ENCODE measurements at regions not wholly inside any gene's neighbourhood (a gene's known extent, or its start where the extent isn't known, plus 50 kb on each side); places are given as distances from the start of the nearest gene placed in this dataset.

DNA sequence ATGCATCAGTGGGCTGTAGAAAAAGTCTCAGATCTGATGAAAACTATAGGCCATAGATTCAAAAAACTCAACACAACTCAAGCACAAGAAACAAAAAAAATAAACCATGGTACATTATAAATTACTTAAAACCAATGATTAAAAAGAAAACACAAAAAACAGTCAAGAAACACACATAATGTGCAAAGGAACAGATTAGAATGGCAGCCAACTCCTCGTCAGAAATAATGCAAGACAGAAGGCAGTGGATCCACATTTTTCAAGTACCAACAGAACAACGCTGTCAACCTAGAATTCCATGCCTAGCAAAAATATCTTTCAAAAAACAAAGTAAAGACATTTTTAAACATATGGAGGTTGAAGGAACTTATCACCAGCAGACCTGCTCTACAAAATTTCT is 69.7 kb downstream of the PSMB1 start:
- DNase-seq: no peak

DNA sequence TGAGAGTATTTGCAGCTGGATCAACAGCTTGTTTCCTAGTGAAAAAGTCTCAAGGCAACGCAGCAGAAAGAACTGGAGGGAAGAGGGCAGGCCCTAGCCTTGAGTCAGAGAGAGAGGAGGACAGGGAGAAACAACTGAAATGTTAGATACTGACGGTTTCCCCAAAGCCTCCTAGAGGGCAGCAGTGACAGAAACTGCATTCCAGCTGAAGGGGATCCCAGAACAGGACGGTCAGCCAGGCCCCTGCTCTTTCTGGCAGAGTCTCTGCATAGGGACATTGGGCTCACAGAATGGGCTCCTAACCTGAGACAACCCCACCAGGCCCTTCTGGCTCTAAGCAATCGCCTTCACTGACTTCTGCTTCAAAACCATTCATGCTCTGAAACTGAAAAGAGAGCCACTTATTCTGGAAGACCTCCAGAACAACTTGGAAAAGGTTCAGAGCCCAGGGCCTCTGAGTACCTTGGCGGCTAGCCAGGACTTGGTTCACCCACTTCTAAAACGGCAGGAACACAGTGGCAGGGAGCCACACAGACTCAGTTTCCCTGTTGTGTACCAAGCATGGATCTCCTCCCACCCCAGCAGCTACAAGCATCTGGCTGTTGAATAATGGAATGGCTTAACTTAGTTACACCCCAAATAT is 72.9 kb downstream of the PSMB1 start:
- DNase-seq: no peak

DNA sequence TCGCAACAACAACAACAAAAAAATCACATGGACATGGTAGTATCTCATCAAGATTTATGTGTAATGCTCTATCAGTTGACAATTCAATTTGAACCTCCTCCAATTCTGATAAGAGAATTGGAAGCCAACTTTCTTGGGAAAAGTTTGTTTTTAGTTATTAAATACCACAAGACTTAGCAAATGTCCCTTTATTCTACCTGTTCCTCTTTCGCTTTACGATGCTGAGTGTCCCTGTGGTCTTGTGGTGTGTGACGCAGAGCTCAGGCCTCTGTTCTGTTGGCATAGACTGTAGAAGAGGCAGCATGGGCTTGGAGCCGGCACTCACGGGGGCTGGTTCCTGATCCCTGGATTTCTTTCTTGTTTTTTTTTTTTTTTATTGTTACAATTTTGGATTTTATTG is 76.7 kb downstream of the PSMB1 start:
- DNase-seq: peak; percentile 61 to 78 (median 74)

DNA sequence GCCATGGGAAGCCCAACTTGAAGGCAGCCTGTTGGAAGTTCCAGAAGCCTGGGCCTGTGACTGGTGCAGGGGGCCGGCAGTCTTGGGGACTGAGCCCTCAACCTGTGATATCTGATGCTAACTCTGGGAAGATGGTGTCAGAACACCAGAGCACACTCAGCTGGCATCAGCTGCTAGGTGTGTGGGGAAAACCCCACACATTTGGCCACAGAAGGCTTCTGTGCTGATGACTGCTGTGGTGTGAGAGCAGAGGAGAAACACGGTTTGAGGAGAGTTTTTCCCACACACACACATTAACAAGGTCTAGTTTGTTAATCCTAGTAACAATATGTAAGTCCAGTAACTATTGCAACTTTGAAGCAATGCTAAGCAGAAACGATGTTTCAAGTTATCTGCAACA is 78.0 kb downstream of the PSMB1 start:
- DNase-seq: no peak

DNA sequence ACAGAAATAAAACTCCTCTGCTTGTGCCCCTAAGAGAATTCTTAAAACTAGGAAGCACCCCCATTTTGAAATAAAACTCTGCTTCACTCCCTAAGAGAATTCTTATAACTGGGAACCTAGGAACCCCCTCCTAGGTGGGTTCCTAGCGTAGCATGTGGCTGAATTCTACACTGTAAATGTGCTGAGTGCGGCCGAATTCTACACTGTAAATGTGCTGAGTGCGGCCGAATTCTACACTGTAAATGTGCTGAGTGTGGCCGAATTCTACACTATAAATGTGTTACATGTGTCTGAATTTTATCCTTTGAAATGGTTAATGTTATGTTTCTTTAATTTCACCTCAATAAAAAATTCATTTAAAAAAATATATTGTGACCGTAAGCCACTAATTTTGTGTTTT is 79.3 kb downstream of the PSMB1 start:
- DNase-seq: no peak

DNA sequence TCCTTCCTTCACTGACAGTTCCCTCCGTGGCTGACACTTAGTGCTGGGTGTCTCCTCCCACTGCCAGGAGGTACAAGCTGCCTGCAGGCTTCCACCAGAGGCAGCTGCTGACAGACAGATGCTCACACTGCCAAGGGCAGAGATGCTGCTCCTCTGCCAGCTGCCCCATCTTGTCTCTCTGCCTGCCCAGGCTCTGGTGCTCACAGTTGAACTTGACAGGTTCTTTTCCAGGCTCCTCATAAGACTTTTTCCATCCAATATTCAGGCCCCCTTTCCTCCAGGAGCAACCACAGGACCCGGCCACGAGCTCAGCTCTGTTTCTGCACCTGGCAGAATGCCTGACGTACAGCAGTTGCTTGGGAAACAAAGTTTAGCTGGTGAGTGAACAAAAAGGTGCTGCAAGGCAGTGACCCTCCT is 79.8 kb downstream of the PSMB1 start:
- DNase-seq: no peak

DNA sequence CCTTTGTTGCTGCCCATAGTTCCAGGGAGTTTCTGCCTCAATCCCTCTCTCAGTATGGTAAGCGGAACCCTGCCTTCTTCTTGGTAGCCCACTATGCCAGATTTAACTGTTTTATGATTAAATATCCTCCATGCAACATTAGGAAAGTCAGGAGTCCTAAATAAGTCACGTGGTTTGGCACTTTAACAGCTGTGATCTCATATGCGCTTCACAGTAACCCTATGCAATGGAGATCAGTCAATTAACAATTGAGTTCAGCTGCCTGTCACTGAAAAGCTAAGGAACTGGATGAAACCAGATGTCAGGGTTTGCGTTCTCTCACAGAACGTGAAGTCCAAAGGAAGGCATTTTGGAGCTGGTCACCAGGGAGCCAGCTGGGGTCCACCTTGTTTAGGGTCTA is 81.6 kb downstream of the PSMB1 start:
- DNase-seq: no peak

DNA sequence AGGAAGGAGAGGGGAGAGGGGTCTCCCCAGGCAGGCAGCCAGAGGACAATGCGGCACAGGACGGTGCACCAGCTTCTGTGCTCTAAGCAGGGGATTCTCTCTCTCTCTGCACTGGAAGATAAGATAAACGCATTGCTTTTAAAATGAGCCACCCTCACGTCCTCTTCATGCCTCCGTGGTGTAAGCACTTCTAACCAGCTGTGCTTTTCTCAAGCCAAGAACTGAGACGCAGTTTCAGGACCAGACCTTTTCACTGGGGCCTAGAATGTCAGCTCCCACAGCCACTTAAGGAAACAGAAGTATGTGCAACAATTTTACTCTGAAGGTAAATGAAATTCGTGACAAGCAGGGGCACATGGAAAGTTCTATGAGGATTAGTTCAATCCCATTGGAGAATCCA is 82.4 kb downstream of the PSMB1 start:
- DNase-seq: no peak

DNA sequence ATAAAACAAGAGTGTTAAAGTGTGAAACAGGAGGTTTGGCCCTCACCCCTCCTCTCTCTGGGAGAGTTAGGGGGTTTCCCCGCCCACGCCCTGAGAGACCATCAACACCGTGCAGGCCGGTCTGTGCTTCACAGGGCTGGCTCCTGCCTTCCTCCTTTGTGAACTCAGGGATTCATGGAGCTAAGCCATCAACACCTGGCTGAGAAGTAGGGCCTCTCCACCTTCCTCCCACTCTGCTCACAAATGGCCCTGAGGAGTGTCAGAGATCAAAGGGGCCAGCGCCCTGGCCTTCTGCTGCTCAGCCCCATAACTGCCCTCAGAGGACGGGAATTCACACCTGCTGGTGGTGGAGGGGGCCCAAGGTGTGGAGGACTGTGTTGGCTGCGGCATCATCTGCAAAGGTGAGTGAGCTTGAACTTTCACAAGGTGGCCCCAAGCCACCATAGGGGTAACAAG is 88.6 kb downstream of the PSMB1 start:
- no peak for DNase-seq

DNA sequence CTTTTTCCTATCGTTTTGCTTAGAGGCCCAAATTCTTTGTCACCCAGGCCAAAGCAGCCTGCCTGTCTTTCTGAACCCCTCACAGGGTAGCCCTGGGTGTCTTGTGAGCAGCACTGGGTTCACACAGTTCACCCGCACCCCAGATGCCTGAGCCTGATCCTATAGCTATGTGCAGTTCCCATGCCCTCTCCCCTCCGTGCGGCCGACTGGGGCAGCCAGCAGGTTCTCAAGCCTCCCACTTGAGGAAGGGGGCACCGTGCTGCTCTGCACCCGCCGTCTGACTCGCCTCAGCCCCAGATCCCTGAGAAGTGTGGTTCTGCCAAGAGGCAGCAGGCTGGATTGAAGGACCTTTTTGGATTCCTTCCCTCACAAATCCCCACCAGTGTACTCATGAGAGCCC is 89.0 kb downstream of the PSMB1 start:
- no peak for DNase-seq

DNA sequence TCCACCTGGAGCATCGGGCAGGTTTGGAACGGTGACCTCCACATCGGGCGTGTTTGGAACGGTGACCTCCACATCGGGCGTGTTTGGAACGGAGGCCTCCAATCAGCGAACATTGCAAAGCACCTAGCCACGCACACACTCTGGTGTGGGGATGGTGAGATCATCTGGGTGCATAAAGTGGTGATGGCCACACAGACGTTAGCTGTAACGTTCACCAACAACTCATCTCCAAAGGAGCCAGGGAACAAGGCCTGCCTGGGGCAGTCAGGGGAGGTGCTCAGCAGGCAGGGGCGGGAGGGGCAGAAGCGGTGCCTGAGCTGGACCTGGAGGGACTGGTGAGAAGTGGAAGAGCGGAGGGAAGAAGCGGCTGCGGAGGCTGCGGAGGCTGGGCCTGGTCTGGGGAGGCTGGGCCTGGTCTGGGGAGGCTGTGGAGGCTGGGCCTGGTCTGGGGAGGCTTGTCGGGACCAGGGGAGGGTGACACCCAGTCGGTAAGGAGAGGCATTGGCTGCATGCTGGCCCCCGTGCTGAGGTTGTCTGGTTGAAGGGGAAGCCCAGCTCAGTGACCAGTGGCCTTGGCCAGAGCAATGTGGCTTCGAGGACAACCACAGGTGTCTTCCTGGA is 89.9 kb downstream of the PSMB1 start:
- DNase-seq: no peak

DNA sequence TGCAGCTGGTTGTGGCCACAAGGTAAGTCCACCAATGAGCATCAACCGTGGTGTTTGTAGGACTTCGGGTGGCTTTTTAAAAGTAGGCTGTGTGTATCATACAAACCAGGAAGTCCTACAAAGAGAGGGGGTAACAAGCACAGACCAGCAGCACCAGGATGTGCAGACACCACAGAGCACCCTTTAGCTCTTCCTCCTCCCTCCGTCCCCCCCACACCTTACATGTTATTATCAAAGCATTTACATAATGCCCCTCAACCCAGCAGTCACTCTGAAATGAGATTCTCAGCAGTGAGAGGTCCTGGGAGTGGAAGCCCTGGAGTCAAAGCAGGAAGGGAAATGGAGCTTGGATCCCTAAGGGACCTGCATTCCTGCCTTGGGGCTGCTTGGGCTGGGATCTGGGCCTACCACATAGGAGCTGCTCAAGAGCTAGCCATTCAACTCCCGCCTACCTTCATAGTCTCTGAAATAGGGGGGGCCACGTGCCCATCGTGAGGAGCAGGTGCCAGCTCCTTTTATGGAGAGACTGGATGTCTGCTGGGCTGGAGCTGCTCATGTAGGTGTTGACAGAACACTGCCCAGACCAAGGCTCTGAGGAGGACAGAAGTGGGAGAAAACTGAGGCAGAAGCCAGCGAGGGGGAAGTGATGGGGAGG is 90.6 kb downstream of the PSMB1 start:
- DNase-seq: no peak

DNA sequence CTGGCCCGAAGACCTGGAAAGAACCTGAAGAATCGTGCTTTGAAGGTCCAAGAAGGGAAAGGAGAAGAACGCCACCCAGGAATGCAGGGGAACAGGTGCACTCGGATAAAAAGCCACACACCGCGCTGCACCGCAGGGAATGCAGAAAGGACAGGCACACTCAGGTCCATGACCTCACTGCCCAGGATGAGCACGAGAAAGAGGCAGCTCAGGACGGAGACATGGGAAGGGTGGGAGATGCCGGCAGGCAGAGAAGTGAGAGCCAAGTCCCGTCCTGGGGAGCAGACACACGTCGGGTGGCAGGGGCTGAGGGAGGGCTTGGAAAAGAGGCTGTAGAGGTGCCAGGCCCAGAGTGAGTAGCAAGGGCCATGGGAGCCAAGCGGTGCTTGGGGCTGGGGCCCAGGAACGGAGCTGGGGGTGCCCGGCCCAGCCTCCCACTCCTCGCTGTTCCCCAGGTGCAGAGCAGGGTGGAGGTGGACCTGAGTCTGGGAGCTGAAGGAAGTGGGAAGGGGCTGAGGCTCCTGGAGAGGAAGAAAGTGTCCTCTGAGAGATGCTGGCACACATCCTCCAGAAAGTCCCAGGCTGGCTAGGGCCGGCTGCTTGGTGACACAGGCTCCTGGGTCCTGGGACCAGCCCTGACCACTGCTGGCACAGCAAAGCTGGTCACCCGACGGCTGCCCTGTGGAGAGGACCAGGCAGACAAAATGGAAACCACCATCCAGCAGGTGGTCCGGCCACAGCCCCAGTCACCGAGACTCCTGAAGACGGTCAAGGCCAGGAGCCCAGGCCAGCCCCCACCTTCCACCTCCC is 91.3 kb downstream of the PSMB1 start:
- no peak for DNase-seq

DNA sequence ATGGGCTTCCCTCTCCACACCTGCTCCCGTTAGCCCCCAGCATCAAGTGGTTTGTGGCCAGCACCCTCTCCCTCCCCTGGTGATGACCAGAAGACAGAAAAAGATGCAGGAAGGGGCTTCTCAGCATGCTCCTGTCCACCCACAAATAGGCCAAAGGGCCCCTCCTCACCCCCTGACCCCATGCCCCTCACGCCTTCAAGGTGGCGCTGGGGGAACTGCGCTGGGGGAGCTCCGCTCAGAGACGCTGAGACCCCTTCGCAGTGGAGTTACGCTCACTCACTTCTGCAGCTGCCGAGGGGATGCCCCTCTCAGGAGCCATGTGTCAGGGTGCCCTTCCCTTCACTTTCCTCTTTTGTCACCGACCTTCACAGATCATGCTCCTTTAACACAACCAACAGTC is 92.0 kb downstream of the PSMB1 start:
- DNase-seq: no peak

DNA sequence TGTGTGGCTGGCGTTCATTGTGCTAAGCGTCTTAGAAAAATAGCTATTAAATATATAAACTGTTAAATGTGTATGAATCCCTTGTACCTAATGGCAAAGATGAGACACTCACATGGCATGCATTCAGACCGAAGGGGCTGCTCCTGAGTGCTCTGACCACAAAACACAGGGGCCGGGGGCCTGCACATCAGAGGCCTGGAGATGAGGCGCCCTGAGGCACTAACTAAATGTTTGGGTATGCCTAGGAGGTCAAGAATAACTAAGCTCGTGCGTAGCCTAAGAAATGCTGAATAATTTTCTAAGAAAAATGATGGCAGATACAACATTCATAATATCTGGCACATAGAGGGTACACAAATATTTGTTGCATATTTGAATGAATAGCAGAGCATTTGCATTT is 92.5 kb downstream of the PSMB1 start:
- no peak for DNase-seq

DNA sequence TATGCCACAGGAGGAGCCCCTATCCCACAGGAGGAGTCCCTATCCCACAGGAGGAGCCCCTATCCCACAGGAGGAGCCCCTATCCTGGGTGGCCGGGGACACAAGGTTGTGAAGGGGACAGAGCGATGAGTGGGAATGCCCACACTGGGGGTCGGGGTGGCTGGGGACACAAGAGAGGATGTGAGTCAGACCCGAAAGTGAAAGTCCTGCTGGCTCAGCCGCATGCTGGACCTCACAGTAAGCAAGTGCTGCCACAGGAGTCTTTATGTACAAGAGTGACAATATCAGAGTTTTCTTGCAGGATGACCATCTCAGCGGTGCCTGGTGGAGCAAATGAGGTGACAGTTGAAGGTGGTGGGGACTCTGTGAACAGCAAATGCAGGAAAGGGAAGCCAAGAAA is 93.7 kb downstream of the PSMB1 start:
- peak; percentile 27 to 62 (median 58) for DNase-seq

DNA sequence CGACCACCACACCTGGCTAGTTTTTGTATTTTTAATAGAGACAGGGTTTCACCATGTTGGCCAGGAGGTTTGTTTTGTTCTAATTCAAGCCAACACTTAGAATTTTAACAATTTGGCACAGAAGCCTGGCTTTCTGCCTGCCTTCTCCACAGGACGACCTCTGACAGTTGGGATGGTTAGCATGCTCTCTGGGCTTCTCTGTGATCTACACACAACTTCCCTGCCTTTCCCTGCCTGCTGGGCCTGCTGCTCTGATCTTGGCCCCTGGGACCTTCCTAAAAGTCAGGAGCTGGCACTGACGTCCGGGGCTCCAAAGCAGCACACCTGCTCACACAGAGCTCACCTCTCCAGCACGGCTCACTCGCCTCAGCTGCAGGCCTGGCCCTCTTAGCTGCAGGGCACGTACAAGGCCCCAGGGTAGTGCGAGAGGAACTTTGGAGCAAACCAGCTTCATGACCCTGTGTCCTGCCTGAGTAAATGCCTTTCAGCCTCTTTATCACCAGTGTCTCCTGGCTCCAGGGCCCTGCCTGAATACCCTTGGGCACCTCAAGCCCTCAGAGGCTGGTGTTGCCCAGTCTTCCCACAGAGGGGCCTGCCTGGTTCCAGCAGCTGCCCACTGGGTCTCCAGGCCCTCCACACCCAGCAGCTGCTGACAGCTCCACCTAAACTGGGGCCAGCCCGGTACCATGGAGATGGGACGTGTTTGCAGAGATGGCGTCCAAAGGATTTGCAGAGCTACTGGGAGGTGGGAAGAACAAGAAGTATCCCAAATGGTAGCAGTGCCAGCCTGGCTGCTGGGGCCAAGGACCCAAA is 96.0 kb downstream of the PSMB1 start:
- DNase-seq: no peak
